ENCODE measurements at regions not wholly inside any gene's neighbourhood (a gene's known extent, or its start where the extent isn't known, plus 50 kb on each side); places are given as distances from the start of the nearest gene placed in this dataset.
"Not testable (repeated sequence)": the region's sequence is repeated elsewhere in the genome, so short reads cannot be mapped to it uniquely, and the experiment has no call there.

DNA sequence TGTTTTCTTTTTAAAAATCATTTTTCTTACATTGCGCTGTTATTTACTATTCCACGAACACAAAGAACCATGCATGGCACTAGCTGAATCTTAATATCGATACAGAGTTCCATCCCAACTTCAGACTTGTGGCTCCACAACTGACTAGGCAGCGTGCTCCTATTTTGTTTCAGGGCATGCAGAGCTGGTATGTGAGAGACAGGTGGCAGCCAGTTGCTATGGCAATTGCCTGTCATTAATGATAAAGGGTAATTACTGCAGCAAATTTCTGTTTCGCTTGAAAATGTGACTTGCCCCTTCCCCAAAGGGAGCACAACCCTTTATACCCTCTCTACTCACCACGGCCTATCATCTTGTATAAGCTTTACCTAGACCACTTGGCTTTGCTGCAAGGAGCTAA is 113.1 kb upstream of the G2E3 start:
- DNase-seq: no peak

DNA sequence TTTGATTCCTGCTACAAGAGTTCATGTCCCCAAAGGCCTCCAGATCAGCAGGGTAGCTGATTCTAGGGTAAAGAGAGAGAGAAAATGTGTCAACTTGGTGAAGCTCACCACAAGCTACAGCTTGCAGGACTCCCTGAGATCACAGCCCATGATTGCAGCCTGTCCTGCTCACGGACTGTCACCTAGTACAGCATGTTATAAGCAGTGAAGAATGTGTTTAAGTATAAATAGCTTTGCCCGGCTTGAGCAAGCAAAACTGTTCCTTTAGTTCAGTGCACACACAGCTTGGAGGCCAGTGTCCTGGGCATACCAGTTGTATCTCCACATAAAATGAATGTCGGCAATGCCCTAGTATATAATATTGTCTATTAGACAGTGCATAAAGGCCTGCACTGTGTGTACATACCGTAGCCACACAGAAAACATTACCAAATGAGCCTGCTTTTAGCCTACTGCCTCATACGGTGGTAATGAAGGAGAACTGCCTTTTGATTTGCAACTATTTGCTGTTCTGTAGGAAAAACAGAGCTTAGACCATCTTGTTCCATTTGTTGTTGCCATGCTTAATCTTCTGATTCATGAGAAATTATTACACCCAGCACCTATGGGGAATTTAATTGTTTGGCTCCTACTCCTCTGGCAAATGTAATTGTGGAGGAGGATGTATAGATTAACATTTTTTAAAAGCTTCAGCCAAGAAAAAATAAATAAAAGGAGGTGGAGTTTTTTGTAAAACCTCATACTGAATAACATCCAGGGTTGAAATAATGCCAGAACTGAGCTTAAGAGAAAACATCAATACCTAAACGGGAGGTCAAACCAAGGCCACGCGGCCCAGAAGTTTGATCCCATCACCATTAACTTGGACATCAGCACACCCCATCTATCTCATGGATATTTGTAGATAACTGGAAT is 108.1 kb upstream of the G2E3 start:
- DNase-seq: no peak

DNA sequence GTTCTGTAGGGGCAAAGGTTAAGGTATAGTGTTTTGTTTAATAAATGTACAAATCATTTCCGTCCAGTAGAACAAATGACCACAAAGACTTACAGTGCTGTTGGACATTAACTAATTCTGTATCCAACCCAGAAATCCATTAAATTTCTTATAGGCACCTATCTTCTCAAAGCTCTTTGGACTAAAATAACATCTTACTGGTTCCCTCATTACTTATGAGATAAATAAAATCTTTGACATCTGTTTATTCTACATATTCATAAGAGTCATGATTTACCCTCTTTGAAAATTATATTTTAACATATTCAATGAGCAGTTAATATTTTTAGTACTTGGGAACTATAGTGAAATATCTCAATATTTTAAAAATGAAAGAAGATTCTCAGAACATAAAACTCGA is 102.7 kb upstream of the G2E3 start:
- DNase-seq: no peak

DNA sequence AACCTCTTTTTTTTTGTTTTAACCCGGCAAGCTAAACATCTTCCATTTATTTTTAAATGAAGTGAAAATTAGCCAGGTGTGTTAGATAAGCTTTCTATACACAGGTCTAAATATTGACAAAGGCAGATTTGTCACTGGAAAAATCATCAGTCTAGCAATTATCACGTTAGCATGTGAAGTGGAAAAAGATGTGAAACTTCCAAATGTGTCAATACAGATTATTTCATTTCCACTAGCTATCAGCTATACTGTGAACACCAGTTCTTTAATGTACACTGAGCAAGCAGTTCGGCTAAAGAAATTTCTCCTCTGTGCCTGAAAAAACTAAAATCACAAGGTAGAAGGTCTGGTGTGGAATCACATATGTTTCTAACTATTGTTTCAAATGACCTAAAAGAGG is 96.6 kb upstream of the G2E3 start:
- no peak for DNase-seq

DNA sequence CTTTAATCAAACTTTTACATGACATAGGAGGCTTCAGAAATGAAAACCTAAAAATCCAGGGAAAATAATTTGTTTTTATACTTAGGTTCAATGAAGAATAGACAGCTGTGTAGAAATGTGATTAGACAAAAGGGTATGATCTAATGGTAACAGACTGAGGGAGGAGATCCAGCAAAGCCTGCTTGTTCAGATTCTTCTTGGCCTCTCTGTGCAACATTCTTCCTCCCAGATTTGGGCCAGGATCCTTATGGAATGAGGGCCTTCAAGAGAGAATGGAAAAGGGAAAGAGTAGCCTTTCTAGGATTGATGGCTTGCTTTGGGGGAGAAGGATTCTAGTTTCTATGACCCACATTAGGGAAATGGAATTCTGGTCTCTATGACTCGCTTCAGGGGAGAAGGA is 94.5 kb upstream of the G2E3 start:
- no peak for DNase-seq

DNA sequence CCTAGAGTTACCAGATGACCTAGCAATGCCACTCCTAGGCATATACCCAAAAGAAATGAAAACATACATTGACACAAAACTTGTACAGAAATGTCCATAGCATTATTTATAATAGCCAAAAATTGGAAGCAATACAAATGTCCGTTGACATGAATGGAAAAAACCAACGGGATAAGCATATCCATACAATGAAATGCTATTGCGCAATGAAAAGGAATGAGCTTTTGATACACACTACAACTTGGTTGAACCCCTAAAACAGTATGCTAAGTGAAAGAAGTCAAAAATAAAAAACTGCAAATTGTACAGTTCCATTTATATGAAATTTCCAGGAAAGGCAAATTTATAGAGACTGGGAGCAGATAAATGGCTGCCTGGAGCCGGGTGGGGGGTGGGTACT is 90.6 kb upstream of the G2E3 start:
- no peak for DNase-seq

DNA sequence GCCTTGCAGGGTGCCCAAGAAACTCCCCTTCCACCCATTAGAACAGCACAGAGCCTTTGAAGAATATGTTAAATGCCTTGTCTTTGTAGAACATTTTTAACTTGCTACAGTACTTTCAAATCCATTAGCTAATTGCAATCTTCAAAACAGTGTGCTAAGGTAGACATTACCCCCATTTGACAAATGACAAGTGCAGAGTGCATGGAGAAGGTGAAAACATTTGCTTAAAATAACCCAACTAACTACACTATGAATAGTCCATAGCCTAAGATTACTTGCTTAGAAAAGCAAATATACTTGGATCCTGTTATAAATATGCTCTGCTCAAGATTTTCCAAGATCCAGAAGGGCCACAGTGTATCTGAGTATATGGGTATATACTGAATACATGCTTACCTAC is 87.0 kb upstream of the G2E3 start:
- no peak for DNase-seq

DNA sequence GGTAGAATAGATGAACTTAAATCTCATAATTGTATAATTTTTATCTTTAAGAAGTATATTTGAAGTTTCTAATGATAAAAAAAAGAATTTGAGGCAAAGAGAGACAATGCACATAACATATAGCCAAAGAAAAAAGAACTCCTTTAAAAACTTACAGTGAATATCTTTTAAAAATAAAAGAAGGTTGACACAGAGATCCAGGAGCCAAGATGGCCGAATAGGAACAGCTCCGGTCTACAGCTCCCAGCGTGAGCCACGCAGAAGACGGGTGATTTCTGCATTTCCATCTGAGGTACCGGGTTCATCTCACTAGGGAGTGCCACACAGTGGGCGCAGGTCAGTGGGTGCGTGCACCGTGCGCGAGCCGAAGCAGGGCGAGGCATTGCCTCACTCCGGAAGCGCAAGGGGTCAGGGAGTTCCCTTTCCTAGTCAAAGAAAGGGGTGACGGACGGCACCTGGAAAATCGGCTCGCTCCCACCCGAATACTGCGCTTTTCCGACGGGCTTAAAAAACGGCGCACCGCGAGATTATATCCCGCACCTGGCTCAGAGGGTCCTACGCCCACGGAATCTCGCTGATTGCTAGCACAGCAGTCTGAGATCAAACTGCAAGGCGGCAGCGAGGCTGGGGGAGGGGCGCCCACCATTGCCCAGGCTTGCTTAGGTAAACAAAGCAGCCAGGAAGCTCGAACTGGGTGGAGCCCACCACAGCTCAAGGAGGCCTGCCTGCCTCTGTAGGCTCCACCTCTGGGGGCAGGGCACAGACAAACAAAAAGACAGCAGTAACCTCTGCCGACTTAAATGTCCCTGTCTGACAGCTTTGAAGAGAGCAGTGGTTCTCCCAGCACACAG is 84.9 kb upstream of the G2E3 start:
- DNase-seq: not testable (repeated sequence)

DNA sequence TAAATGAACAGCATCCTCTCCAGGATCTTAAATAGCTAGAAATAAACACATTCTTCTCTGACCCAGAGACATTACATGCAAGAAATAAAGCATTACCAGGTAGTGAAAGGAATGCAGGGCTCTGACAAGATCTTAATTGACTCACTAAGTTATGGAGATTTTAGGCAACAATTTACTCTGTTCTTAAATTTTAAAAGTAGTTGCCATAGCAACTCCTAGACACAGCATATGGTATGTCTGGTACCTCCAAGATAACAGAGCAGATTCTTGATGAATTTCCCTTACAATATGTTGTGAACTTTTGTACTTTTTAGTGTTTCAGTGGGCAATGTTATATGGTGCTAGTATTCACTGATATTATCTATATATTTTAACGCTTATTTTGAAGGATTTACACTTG is 76.7 kb upstream of the G2E3 start:
- no peak for DNase-seq

DNA sequence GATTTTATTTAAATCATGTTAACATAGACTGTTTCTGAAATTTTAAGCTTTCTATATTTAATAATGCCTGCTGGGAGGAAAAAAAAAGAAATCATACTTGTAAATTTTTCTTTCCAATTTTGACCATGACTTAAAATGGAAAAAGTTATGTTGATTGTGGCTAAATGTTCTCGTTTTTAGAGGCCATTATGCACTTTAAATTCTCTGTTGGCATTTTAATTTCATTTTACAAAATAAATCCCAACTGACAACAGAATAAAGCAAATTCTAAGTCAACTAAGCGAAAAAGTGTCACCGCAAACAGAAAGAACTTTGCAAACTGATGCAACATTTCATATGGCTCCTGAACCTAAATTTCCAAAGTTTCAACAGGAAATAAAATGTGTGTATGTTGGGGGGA is 74.8 kb upstream of the G2E3 start:
- no peak for DNase-seq

DNA sequence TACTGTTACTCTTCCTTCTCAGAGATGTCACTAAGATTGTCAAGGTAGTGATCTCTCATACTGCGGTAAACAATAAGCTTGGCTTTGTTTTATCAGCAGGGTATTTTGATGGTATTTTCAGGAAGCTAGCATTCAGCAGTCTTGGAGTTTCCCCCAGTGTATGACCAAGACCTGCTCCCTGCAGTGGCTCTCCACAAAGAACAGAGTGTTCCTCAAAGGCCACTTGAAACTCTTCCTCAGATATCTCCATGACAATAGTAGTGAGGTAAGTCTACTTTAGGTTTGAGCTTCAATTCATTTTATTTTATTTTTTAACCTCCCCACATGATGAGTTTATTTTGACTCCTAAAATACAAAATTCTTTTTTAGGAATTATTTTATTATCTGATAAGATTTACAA is 74.0 kb upstream of the G2E3 start:
- DNase-seq: no peak

DNA sequence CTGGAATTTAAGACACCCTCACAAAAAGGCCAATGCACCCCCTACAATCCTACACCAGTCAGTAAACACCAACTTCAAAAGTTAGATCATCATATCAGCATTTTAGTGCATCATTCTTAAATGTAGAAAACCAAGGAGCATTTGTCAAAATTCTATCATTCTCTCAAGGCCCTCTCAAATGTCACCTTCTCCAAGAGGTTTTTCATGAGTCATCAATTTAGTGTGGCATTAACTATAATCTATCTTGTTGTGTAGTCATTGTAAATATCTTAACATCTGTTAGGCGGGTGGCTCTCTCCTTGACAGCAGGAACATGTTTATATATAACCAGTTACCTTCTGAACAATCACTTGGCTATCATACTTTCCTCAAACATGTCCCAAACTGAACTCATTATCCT is 62.1 kb upstream of the G2E3 start:
- DNase-seq: no peak

DNA sequence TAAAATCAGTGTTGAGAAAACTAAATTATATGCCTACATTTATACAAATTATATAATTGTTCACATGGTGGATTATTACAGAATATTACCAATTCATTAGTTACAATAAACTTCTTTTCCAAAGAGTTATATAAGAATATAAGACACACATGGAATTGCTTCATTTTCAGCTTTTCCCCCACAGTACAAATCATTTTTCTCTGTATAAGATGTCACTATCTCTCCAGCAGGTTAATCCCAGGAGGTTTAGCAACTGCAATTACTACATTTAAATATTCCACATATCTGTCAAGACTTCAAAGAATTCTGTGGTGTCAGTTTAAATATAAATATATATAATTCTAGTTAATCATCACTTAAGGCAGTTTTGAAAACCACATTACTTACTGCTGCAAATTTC is 59.6 kb upstream of the G2E3 start:
- no peak for DNase-seq

DNA sequence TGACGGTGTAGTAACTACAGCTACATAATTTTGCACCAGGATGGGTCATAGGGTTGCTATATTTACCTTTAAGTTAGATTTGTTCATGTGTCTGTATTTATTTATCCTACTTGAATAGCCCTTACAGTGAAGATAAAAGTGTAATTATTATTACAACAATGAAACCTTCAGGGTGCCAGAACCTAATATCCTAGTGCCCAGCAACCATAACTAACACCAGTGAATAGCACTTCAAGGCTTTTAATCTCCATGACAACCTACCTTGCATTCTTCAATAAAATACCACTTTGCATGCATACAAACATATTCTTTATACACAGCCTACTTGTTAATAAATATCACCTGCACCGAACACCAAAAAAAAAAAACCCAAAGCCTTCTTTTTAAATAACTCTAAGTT is 58.7 kb upstream of the G2E3 start:
- no peak for DNase-seq

DNA sequence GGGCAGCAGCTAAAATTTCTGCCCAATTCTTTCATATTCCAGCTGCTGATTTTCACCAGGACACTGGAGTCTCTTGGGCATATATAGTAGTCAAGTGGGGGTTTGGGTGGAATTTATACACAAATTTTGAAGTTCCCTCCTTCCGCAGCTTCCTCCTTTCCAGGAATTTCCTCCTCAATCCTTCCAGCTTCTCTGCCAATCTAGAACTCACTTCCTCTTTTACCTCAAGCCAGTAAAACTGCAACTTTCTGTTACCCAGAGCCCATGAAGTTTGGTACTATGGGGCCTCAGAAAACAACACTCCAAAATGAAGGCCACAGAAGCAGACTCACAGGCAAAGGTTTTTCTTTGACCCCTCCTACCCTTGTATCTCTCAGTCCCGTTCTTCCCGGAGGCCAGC is 51.7 kb upstream of the G2E3 start:
- no peak for DNase-seq

Measured in islet precursor cell (in vitro differentiated cells).